HepG2 (cell line): ENCODE measurements at regions not wholly inside any gene's neighbourhood (a gene's known extent, or its start where the extent isn't known, plus 50 kb on each side); places are given as distances from the start of the nearest gene placed in this dataset.

Source experiments
- ATAC-seq: fragments of 200-7000 bp; cut with Tn5 transposase; 3 replicates; pipeline ENCODE4 v1.9.1; 2020; ENCODE audit warnings: mild to moderate bottlenecking, moderate library complexity
- BruUV-seq: library from RNA; stranded (reverse); fragments of 400-500 nt; replicated peaks from 2 replicates; lab custom pipeline; 2021; lab: Mats Ljungman, UMichigan
- CTCF ChIA-PET: fragments of 300-600 bp; formaldehyde crosslinking; extraction: SDS; loops from one replicate; lab custom pipeline; 2021; ENCODE audit warnings: low total read pairs, inconsistent platforms, low intra/inter-chr PET ratio; lab: Yijun Ruan, JAX
- POLR2A ChIA-PET: fragments of 350-600 bp; sonication (Branson Sonifier 250); formaldehyde crosslinking; loops from one replicate; lab custom pipeline; 2020; ENCODE audit warnings: antibody characterized with exemption, inconsistent platforms; lab: Yijun Ruan, JAX
- DNase-seq: peaks from one replicate; pipeline ENCODE4 v3.0.0-alpha.2; 2015; ENCODE audit warnings: low spot score
- FAIRE-seq: peaks from 3 replicates; lab custom pipeline; 2011; peaks lifted over from hg19 to GRCh38; lab: Jason Lieb, UNC
- H2AFZ ChIP-seq: one replicate; pipeline ENCODE4 v1.6.1; 2011; ENCODE audit warnings: low read length, inconsistent platforms
- H3K27ac ChIP-seq: fragments of 300-600 bp; 3 replicates; pipeline ENCODE4 v1.8.0; 2011; ENCODE audit warnings: mixed run types, mild to moderate bottlenecking, mixed read lengths, low read length, inconsistent platforms; ENCODE audit not compliant: insufficient read depth; ENCODE audit errors: extremely low read length
- H3K27me3 ChIP-seq, 2 experiments: fragments of 200-600 bp in 1 of 2; 2 replicates in 1 of 2; 3 replicates in 1 of 2; pipeline versions ENCODE4 v1.6.0 to v1.8.0; 2011; ENCODE audit warnings: low read length in 2 of 2, mild to moderate bottlenecking in 2 of 2, moderate library complexity in 2 of 2, inconsistent platforms in 1 of 2; ENCODE audit not compliant: insufficient read depth in 2 of 2, control insufficient read depth in 1 of 2
- H3K36me3 ChIP-seq, 2 experiments: fragments of 200-600 bp in 1 of 2; replicated peaks in 1 of 2; 2 replicates in 1 of 2; 3 replicates in 1 of 2; pipeline versions ENCODE4 v1.5.1 to v1.8.0; 2011; ENCODE audit warnings: low read length in 2 of 2, inconsistent platforms in 1 of 2; ENCODE audit not compliant: insufficient read depth in 2 of 2, control insufficient read depth in 1 of 2
- H3K4me1 ChIP-seq: 2 replicates; pipeline ENCODE4 v1.5.1; 2012; ENCODE audit warnings: low read length, inconsistent platforms; ENCODE audit not compliant: insufficient read depth
- H3K4me2 ChIP-seq: 2 replicates; pipeline ENCODE4 v1.6.0; 2011; ENCODE audit warnings: low read depth, low read length, inconsistent platforms
- H3K4me3 ChIP-seq, 3 experiments: fragments of 200-600 bp in 1 of 3; sonication (generic), shearing (Covaris generic) in 1 of 3; replicated peaks in 1 of 3; 2 replicates each; pipeline ENCODE4 v1.5.1; 2011 to 2016; ENCODE audit warnings: low read length in 3 of 3, inconsistent platforms in 2 of 3, low read depth in 2 of 3, mild to moderate bottlenecking in 2 of 3, control low read depth in 1 of 3, mixed read lengths in 1 of 3; ENCODE audit not compliant: insufficient read depth in 1 of 3
- H3K79me2 ChIP-seq: one replicate; pipeline ENCODE4 v1.6.1; 2011; ENCODE audit warnings: low read length, inconsistent platforms; ENCODE audit not compliant: insufficient read depth
- H3K9ac ChIP-seq: 2 replicates; pipeline ENCODE4 v1.6.0; 2011; ENCODE audit warnings: mild to moderate bottlenecking, low read depth, low read length, inconsistent platforms; ENCODE audit not compliant: insufficient read depth
- H3K9me3 ChIP-seq: 2 replicates; pipeline ENCODE4 v1.5.1; 2012; ENCODE audit warnings: mild to moderate bottlenecking, low read length
- H4K20me1 ChIP-seq: 2 replicates; pipeline ENCODE4 v1.6.0; 2011; ENCODE audit warnings: inconsistent platforms, mild to moderate bottlenecking, low read length, moderate library complexity; ENCODE audit not compliant: insufficient read depth
- FOXA1 ChIP-seq, 2 experiments: fragments of 450-650 bp in 1 of 2; sonication (generic) in 1 of 2; formaldehyde crosslinking in 1 of 2; IDR thresholded peaks; 2 replicates each; pipeline versions ENCODE4 v1.4.0 to v1.6.1; 2016 to 2020; ENCODE audit warnings: missing genetic modification reagents in 1 of 2
- HDAC2 ChIP-seq: sonication (generic); formaldehyde crosslinking; IDR thresholded peaks from 2 replicates; pipeline ENCODE4 v1.4.0; 2020; ENCODE audit warnings: missing genetic modification reagents
- KDM5B ChIP-seq: sonication (generic); formaldehyde crosslinking; IDR thresholded peaks from 2 replicates; pipeline ENCODE4 v1.4.0; 2020; ENCODE audit warnings: missing genetic modification reagents, mild to moderate bottlenecking, borderline replicate concordance
- MEIS2 ChIP-seq: sonication (generic); formaldehyde crosslinking; IDR thresholded peaks from 2 replicates; pipeline ENCODE4 v1.9.0; 2021; ENCODE audit warnings: mild to moderate bottlenecking, missing genetic modification reagents
- NFE2 ChIP-seq: sonication (generic); formaldehyde crosslinking; IDR thresholded peaks from 2 replicates; pipeline ENCODE4 v1.4.0; 2020; ENCODE audit warnings: missing genetic modification reagents
- NR2C2 ChIP-seq: sonication (generic); formaldehyde crosslinking; IDR thresholded peaks from 2 replicates; pipeline ENCODE4 v1.4.0; 2020; ENCODE audit warnings: missing genetic modification reagents, mild to moderate bottlenecking, moderate library complexity, borderline replicate concordance
- PAF1 ChIP-seq: IDR thresholded peaks from 2 replicates; pipeline ENCODE4 v1.6.1; 2016; ENCODE audit warnings: missing genetic modification reagents, missing compliant biosample characterization
- RXRB ChIP-seq: IDR thresholded peaks from 2 replicates; pipeline ENCODE4 v1.6.1; 2016; ENCODE audit warnings: borderline replicate concordance, missing genetic modification reagents, missing compliant biosample characterization
- SSRP1 ChIP-seq: IDR thresholded peaks from 2 replicates; pipeline ENCODE4 v1.6.1; 2016; ENCODE audit warnings: control low read depth
- TEAD3 ChIP-seq: optimal IDR thresholded peaks from 2 replicates; pipeline ENCODE3; 2016; ENCODE audit warnings: borderline replicate concordance
- TGIF2 ChIP-seq: IDR thresholded peaks from 2 replicates; pipeline ENCODE4 v1.6.1; 2016; ENCODE audit warnings: control low read depth, missing compliant biosample characterization
- TRIM24 ChIP-seq: sonication (generic); formaldehyde crosslinking; IDR thresholded peaks from 2 replicates; pipeline ENCODE4 v1.8.0; 2022; ENCODE audit warnings: mild to moderate bottlenecking, missing genetic modification reagents
- ZFX ChIP-seq: sonication (generic); formaldehyde crosslinking; IDR thresholded peaks from 2 replicates; pipeline ENCODE4 v1.4.0; 2020; ENCODE audit warnings: mild to moderate bottlenecking, low read depth, missing genetic modification reagents, moderate library complexity
- ZNF362 ChIP-seq: sonication (generic); formaldehyde crosslinking; IDR thresholded peaks from 2 replicates; pipeline ENCODE4 v1.4.0; 2020; ENCODE audit warnings: missing genetic modification reagents, mild to moderate bottlenecking, borderline replicate concordance
- ZNF501 ChIP-seq: sonication (generic); formaldehyde crosslinking; IDR thresholded peaks from 2 replicates; pipeline ENCODE4 v1.5.1; 2020; ENCODE audit warnings: mild to moderate bottlenecking, moderate library complexity, missing genetic modification reagents
- ZNF567 ChIP-seq: sonication (generic); formaldehyde crosslinking; IDR thresholded peaks from 2 replicates; pipeline ENCODE4 v1.8.1; 2023; ENCODE audit warnings: mild to moderate bottlenecking, missing genetic modification reagents, borderline replicate concordance
- ZNF709 ChIP-seq: sonication (generic); formaldehyde crosslinking; IDR thresholded peaks from 2 replicates; pipeline ENCODE4 v1.5.0; 2020; ENCODE audit warnings: mild to moderate bottlenecking, missing genetic modification reagents
- ZNF766 ChIP-seq: sonication (generic); formaldehyde crosslinking; IDR thresholded peaks from 2 replicates; pipeline ENCODE4 v1.5.0; 2020; ENCODE audit warnings: missing genetic modification reagents, borderline replicate concordance
- ZNF770 ChIP-seq: sonication (generic); formaldehyde crosslinking; IDR thresholded peaks from 2 replicates; pipeline ENCODE4 v1.5.0; 2020; ENCODE audit warnings: mild to moderate bottlenecking, missing genetic modification reagents
- ZNF788 ChIP-seq: sonication (generic); formaldehyde crosslinking; IDR thresholded peaks from 2 replicates; pipeline ENCODE4 v1.5.0; 2020; ENCODE audit warnings: mild to moderate bottlenecking, missing genetic modification reagents, borderline replicate concordance
- ZSCAN9 ChIP-seq: IDR thresholded peaks from 2 replicates; pipeline ENCODE4 v1.6.1; 2016; ENCODE audit warnings: borderline replicate concordance
- WGBS: methylation state at CpG from one replicate; pipeline ENCODE4 v1.1.6; 2017; ENCODE audit warnings: low lambda C conversion rate; 5-methylcytosine and 5-hydroxymethylcytosine counted together
- in situ Hi-C: cut with HindIII; loops from 2 replicates; pipeline ENCODE4 v1.10.0; 2017; ENCODE audit warnings: low pct_unique_long_range_greater_than_20kb; ENCODE audit not compliant: extremely low pct_ligation_motif_present
- intact Hi-C: fragments of 100-400 bp; cut with micrococcal nuclease; formaldehyde crosslinking; loops from one replicate; pipeline ENCODE4 v1.10.0; 2022; ENCODE audit not compliant: unreplicated experiment

- TF ChIP-seq FOXA1 (IDR thresholded peaks at IDR 0.05) (no peak), FOXA1 (CRISPR knock-in tag; IDR thresholded peaks at IDR 0.05) (peak; percentile 47), ZNF362 (CRISPR knock-in tag) (peak; percentile 35; the same call in 1 of the 2 replicates)
Measured at GRCh38 chr19:56917998-56918397, 77.5 kb upstream of the PEG3 start (continued).

DNA sequence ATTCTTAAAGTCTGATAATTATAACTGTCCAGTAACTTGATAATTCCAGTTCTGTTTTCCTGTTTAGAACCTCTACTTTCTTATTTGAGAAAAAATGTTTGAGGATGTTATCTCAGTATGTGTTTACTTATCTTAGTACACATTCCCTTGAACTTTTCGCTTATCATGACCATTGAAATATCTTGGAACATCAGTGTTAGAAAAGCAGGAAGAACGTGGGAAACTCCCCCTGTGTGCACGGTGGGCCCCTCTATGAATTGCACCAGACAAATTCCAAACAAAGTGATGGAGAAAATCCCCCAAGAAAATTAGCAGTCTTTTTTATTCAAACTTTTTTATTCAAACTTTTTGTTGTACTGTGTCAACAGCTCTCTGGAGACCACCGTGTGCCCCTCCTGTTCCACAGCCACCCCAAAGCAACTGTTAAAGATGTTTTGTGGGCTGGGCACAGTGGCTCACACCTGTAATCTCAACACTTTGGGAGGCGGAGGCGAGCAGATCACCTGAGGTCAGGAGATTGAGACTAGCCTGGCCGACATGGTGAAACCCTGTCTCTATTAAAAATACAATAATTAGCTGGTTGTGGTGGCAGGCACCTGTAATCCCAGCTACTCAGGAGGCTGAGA, 78.3 kb upstream of the PEG3 start:
- no TSS peak for BruUV-seq
- WGBS: 12% methylated on average over 7 of the region's 7 CpGs
- Histone ChIP-seq H3K9ac (peak overlapping the region; percentile 60), H3K27me3 (no peaks in the 10 kb centered on the region), H3K27ac (peak overlapping the region; percentile 70), H3K4me3 (peak overlapping the region in 2 of 3 experiments; percentile 20 to 24; a peak in 3 of 6 replicates), H3K9me3 (peaks cover 9% of the 10 kb centered on the region; the same call in 1 of the 2 replicates), H2AFZ (no peak overlapping the region), H3K4me2 (peak overlapping the region; percentile 46), H4K20me1 (no peaks in the 10 kb centered on the region), H3K36me3 (no peaks in the 10 kb centered on the region), H3K4me1 (peaks cover 49% of the 10 kb centered on the region), H3K79me2 (peaks cover 5% of the 10 kb centered on the region)
- intact Hi-C loops (loop anchor here (1.0 to 10.0 kb wide), 3 partner anchors 9 to 78 kb away; partner anchors contain the start of genes PEG3 and ZIM2), in situ Hi-C loops (no loop called here)
- ChIA-PET POLR2A (interaction anchor here (0.9 to 3.4 kb wide), 7 partner anchors 9 to 56 kb away, joined by 3 to 16 read pairs (median 5); no protein-coding TSS in a partner anchor), CTCF (interaction anchor here (1.1 kb wide), 1 partner anchor 82 kb away, joined by 3 read pairs; no protein-coding TSS in a partner anchor)
- ATAC-seq (peak; percentile 82), FAIRE-seq (peak; percentile 72), DNase-seq (peak; percentile 90)
- TF ChIP-seq HDAC2 (CRISPR knock-in tag) (peak; percentile 79), MEIS2 (CRISPR knock-in tag) (0 out of 2 replicates have a peak, but pooled peaks have one; percentile 53), KDM5B (CRISPR knock-in tag) (no peak), ZNF788 (CRISPR knock-in tag) (no peak), TRIM24 (CRISPR knock-in tag) (no peak), ZNF709 (no peak), ZNF501 (CRISPR knock-in tag) (0 out of 2 replicates have a peak, but pooled peaks have one; percentile 53), RXRB (peak; percentile 96), NR2C2 (CRISPR knock-in tag) (no peak), SSRP1 (no peak), ZSCAN9 (peak; percentile 69; the same call in 1 of the 2 replicates), ZNF770 (CRISPR knock-in tag) (peak; percentile 5; the same call in 1 of the 2 replicates), ZNF766 (no peak), TGIF2 (CRISPR knock-in tag) (peak; percentile 61; the same call in 1 of the 2 replicates), TEAD3 (CRISPR knock-in tag) (peak; percentile 89), ZFX (no peak), ZNF567 (CRISPR knock-in tag) (no peak), NFE2 (CRISPR knock-in tag) (no peak), PAF1 (CRISPR knock-in tag) (no peak)
